ENCODE measurements at regions not wholly inside any gene's neighbourhood (a gene's known extent, or its start where the extent isn't known, plus 50 kb on each side); places are given as distances from the start of the nearest gene placed in this dataset.

DNA sequence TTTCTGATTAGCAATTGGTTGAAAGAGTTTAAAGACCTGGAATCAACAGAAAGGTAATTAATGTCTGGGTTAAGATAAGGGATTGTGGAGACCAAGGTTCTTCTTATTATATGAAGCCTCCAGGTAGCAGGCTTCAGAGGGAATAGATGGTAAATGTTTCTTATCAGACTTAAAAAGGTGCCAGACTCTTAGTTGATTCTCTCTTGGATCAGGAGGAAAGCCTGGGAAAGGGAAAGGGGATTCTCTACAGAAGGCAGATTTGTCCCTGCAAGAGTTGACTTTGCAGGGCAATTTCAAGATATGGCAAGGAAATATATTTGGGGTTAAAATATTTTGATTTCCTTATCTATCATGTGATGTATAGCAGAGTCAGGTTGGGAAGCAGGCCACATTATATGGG, 153.1 kb upstream of the ARL4C start:
- no peak overlapping the region for H3K4me3 ChIP-seq (ENCODE audit: extremely low read depth in 1 of 4, insufficient read depth in 2 of 4, low read depth in 3 of 4, low read length in 4 of 4)
- no peak overlapping the region for H2AK5ac ChIP-seq (ENCODE audit: low read depth, low read length)
- no peaks in the 10 kb centered on the region for H4K20me1 ChIP-seq (replicated peaks in 1 of 2; ENCODE audit: control insufficient read depth in 1 of 2, insufficient read depth in 2 of 2, low read length in 2 of 2)
- no peaks in the 10 kb centered on the region for H3K27me3 ChIP-seq (replicated peaks in 1 of 4; ENCODE audit: control insufficient read depth in 3 of 4, extremely low read depth in 1 of 4, insufficient read depth in 3 of 4, low read length in 3 of 4)
- no peak overlapping the region for H2BK120ac ChIP-seq (replicated peaks; ENCODE audit: low read depth, low read length)
- no peak overlapping the region for H2BK12ac ChIP-seq (ENCODE audit: low read depth, low read length)
- no peaks in the 10 kb centered on the region for H3K9me3 ChIP-seq (ENCODE audit: insufficient read depth in 2 of 2, low read depth in 1 of 2, low read length in 1 of 2)
- POLR2A ChIA-PET (ENCODE audit: partially characterized antibody), result no interaction called here
- H2BK20ac ChIP-seq (ENCODE audit: low read length), result no peak overlapping the region
- no peak for FAIRE-seq
- H2BK5ac ChIP-seq (ENCODE audit: low read depth, low read length), result no peak overlapping the region
- H4K91ac ChIP-seq (replicated peaks; ENCODE audit: insufficient read length, low read length), result no peak overlapping the region
- no peak overlapping the region for H4K5ac ChIP-seq (ENCODE audit: insufficient read length, low read depth, low read length)
- no peak overlapping the region for H2BK15ac ChIP-seq (ENCODE audit: low read length)
- H3K4ac ChIP-seq (replicated peaks; ENCODE audit: insufficient read length, low read depth, low read length), result no peak overlapping the region
- H4K8ac ChIP-seq (ENCODE audit: extremely low read depth, insufficient read depth, low read length), result no peak overlapping the region
- no peak for DNase-seq (ENCODE audit: low read depth in 1 of 2, low spot score in 2 of 2)
- no peak overlapping the region for H3K9ac ChIP-seq (replicated peaks in 1 of 4; ENCODE audit: extremely low read depth in 1 of 4, low read depth in 3 of 4, low read length in 3 of 4)
- no peaks in the 10 kb centered on the region for H3K79me2 ChIP-seq (ENCODE audit: control insufficient read depth in 1 of 2, insufficient read depth in 2 of 2, low read length in 2 of 2)
- no peaks in the 10 kb centered on the region for H3K4me1 ChIP-seq (replicated peaks in 1 of 4; ENCODE audit: control insufficient read depth in 3 of 4, insufficient read depth in 4 of 4, low read length in 3 of 4)
- H3K14ac ChIP-seq (ENCODE audit: insufficient read length), result no peak overlapping the region
- H3K36me3 ChIP-seq (ENCODE audit: control insufficient read depth in 2 of 4, insufficient read depth in 4 of 4, low read length in 3 of 4), result no peaks in the 10 kb centered on the region
- no peak overlapping the region for H3K23ac ChIP-seq (ENCODE audit: insufficient read length)
- no peak overlapping the region for H2AFZ ChIP-seq (ENCODE audit: low read length)
- no peak overlapping the region for H3K4me2 ChIP-seq (ENCODE audit: insufficient read depth in 1 of 2, low read depth in 2 of 2, low read length in 2 of 2)
- no peaks in the 10 kb centered on the region for H3K79me1 ChIP-seq (ENCODE audit: low read depth, low read length)
- no peak overlapping the region for H3K18ac ChIP-seq (ENCODE audit: extremely low read depth, low read length)
- no peak overlapping the region for H3K56ac ChIP-seq (replicated peaks; ENCODE audit: insufficient read length, low read depth, low read length)
- no peaks in the 10 kb centered on the region for H3K23me2 ChIP-seq (ENCODE audit: low read depth, low read length)
- CTCF ChIA-PET (ENCODE audit: partially characterized antibody), result interaction anchor here (0.7 kb wide), 1 partner anchor 154 kb away, joined by 3 read pairs; no protein-coding TSS in a partner anchor
- H3K27ac ChIP-seq (ENCODE audit: low read depth, low read length), result no peak overlapping the region
- TF ChIP-seq JUN (IDR thresholded peaks at IDR 0.05; ENCODE audit: low read depth, low read length) (no peak), RBBP5 (IDR thresholded peaks at IDR 0.05; ENCODE audit: borderline replicate concordance, low read depth, low read length) (no peak), FOSL1 (IDR thresholded peaks at IDR 0.05; ENCODE audit: insufficient read depth, low read depth, low read length) (no peak), ASH2L (IDR thresholded peaks at IDR 0.05; ENCODE audit: low read length) (no peak), PHF8 (conservative IDR thresholded peaks at IDR 0.05; ENCODE audit: low read depth, low read length) (no peak), TBP (IDR thresholded peaks at IDR 0.05; ENCODE audit: low read depth, low read length) (no peak), HDAC6 (IDR thresholded peaks at IDR 0.05; ENCODE audit: low read depth, low read length) (no peak), TAF1 (IDR thresholded peaks at IDR 0.05; ENCODE audit: low read depth, low read length) (no peak), EZH2 (IDR thresholded peaks at IDR 0.05; ENCODE audit: low read depth, low read length, severe bottlenecking) (no peak), MAFK (IDR thresholded peaks at IDR 0.05; ENCODE audit: low read depth, low read length) (no peak), CEBPB (IDR thresholded peaks at IDR 0.05; ENCODE audit: low read depth, low read length) (no peak), SRF (IDR thresholded peaks at IDR 0.05; ENCODE audit: low read depth, low read length) (no peak)
- TF ChIP-seq, protein P1, sequence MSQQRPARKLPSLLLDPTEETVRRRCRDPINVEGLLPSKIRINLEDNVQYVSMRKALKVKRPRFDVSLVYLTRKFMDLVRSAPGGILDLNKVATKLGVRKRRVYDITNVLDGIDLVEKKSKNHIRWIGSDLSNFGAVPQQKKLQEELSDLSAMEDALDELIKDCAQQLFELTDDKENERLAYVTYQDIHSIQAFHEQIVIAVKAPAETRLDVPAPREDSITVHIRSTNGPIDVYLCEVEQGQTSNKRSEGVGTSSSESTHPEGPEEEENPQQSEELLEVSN (IDR thresholded peaks at IDR 0.05), result no peak
